ENCODE measurements at regions not wholly inside any gene's neighbourhood (a gene's known extent, or its start where the extent isn't known, plus 50 kb on each side); places are given as distances from the start of the nearest gene placed in this dataset.
"Not testable (repeated sequence)": the region's sequence is repeated elsewhere in the genome, so short reads cannot be mapped to it uniquely, and the experiment has no call there.

DNA sequence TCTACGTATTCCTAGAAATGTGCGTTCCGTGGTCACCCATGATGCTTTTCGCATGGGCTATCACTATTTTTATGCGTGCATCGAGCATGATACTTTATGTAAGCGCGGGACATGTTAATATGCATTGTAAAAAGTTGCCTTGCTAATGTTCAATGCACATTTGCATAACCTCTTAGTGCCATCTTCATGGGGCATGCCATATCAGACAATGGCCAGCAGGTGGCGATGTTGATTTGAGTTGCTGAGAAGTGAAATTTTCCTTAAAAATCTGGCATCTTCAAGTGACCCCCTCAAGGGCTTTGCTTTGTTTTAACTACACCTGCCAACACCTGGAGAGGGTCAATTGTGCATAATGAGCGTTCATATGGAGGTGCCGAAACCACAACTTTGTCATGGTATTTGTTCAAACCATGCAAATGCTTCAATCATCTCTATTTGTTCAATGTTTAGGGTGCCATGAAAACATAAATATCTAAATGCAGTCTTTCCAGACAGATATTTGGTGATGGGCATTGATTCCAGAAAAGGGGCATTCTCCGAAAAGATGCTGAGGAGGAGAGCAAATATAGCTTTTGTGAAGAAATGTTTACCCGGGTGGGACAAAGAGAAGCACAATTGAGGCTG, 833.9 kb upstream of the PRKX start:
- TF ChIP-seq, protein P1, sequence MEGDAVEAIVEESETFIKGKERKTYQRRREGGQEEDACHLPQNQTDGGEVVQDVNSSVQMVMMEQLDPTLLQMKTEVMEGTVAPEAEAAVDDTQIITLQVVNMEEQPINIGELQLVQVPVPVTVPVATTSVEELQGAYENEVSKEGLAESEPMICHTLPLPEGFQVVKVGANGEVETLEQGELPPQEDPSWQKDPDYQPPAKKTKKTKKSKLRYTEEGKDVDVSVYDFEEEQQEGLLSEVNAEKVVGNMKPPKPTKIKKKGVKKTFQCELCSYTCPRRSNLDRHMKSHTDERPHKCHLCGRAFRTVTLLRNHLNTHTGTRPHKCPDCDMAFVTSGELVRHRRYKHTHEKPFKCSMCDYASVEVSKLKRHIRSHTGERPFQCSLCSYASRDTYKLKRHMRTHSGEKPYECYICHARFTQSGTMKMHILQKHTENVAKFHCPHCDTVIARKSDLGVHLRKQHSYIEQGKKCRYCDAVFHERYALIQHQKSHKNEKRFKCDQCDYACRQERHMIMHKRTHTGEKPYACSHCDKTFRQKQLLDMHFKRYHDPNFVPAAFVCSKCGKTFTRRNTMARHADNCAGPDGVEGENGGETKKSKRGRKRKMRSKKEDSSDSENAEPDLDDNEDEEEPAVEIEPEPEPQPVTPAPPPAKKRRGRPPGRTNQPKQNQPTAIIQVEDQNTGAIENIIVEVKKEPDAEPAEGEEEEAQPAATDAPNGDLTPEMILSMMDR (IDR thresholded peaks at IDR 0.05; ENCODE audit: low read depth, low read length): peak; percentile 73
- TF ChIP-seq EZH2phosphoT487 (IDR thresholded peaks at IDR 0.05; ENCODE audit: low read depth): no peak
- no peak overlapping the region for H3K4me3 ChIP-seq (ENCODE audit: low read length)
- no peaks in the 10 kb centered on the region for H4K20me1 ChIP-seq (ENCODE audit: insufficient read depth, low read length)
- H3K4me1 ChIP-seq (ENCODE audit: low read length): no peaks in the 10 kb centered on the region
- H3K79me2 ChIP-seq (ENCODE audit: low read length): no peaks in the 10 kb centered on the region
- no peak overlapping the region for H3K4me2 ChIP-seq (ENCODE audit: low read length)
- no peaks in the 10 kb centered on the region for H3K27me3 ChIP-seq (ENCODE audit: low read depth, low read length)
- H3K36me3 ChIP-seq (replicated peaks; ENCODE audit: low read depth, low read length): no peaks in the 10 kb centered on the region
- H3K9ac ChIP-seq (ENCODE audit: low read length): no peak overlapping the region
- H3K27ac ChIP-seq (ENCODE audit: low read length): no peak overlapping the region
- H2AFZ ChIP-seq (ENCODE audit: low read depth, low read length): no peak overlapping the region
- no peaks in the 10 kb centered on the region for H3K9me3 ChIP-seq (ENCODE audit: insufficient read depth, low read length)

GRCh38 chrX:4546178-4546577, 832.7 kb upstream of the PRKX start:
- not testable (repeated sequence) for H3K4me1 ChIP-seq (ENCODE audit: low read length); H3K9me3 ChIP-seq (ENCODE audit: insufficient read depth, low read length); H4K20me1 ChIP-seq (ENCODE audit: insufficient read depth, low read length); H3K27ac ChIP-seq (ENCODE audit: low read length); H3K27me3 ChIP-seq (ENCODE audit: low read depth, low read length); H3K9ac ChIP-seq (ENCODE audit: low read length); H2AFZ ChIP-seq (ENCODE audit: low read depth, low read length); H3K36me3 ChIP-seq (replicated peaks; ENCODE audit: low read depth, low read length); H3K4me3 ChIP-seq (ENCODE audit: low read length); H3K79me2 ChIP-seq (ENCODE audit: low read length); H3K4me2 ChIP-seq (ENCODE audit: low read length)

GRCh38 chrX:4528247-4528646, 814.8 kb upstream of the PRKX start:
- H3K27me3 ChIP-seq (ENCODE audit: low read depth, low read length): no peaks in the 10 kb centered on the region
- TF ChIP-seq, protein P1 (IDR thresholded peaks at IDR 0.05; ENCODE audit: low read depth, low read length): no peak
- no peak for TF ChIP-seq EZH2phosphoT487 (IDR thresholded peaks at IDR 0.05; ENCODE audit: low read depth)
- no peak overlapping the region for H3K27ac ChIP-seq (ENCODE audit: low read length)
- H4K20me1 ChIP-seq (ENCODE audit: insufficient read depth, low read length): no peaks in the 10 kb centered on the region
- H3K4me2 ChIP-seq (ENCODE audit: low read length): no peak overlapping the region
- no peak overlapping the region for H3K9ac ChIP-seq (ENCODE audit: low read length)
- no peaks in the 10 kb centered on the region for H3K36me3 ChIP-seq (replicated peaks; ENCODE audit: low read depth, low read length)
- no peaks in the 10 kb centered on the region for H3K9me3 ChIP-seq (ENCODE audit: insufficient read depth, low read length)
- no peaks in the 10 kb centered on the region for H3K79me2 ChIP-seq (ENCODE audit: low read length)
- H2AFZ ChIP-seq (ENCODE audit: low read depth, low read length): no peak overlapping the region
- no peak overlapping the region for H3K4me3 ChIP-seq (ENCODE audit: low read length)
- no peaks in the 10 kb centered on the region for H3K4me1 ChIP-seq (ENCODE audit: low read length)

DNA sequence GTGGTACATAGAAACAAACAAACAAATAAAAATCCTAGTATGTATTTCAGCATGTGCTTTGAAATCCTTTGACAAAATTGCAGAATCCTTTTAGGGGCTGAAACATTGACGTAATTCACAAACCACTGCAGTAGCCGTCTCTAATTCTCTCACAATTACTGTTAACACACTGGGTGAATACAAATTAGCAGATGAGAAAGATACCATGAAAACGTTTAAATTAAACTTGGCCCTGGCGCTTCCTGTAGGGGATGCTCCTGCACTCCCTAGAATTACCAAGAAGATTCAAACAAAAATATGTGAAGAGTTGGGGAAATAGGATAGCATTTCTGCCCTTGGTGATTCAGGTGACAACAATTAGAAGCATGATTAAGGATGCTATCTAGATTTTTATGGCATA, 772.5 kb upstream of the PRKX start:
- H2AFZ ChIP-seq (ENCODE audit: low read depth, low read length): no peak overlapping the region
- no peak overlapping the region for H3K9ac ChIP-seq (ENCODE audit: low read length)
- no peaks in the 10 kb centered on the region for H4K20me1 ChIP-seq (ENCODE audit: insufficient read depth, low read length)
- H3K27me3 ChIP-seq (ENCODE audit: low read depth, low read length): no peaks in the 10 kb centered on the region
- H3K4me2 ChIP-seq (ENCODE audit: low read length): no peak overlapping the region
- no peaks in the 10 kb centered on the region for H3K79me2 ChIP-seq (ENCODE audit: low read length)
- H3K4me1 ChIP-seq (ENCODE audit: low read length): no peaks in the 10 kb centered on the region
- H3K9me3 ChIP-seq (ENCODE audit: insufficient read depth, low read length): no peaks in the 10 kb centered on the region
- H3K4me3 ChIP-seq (ENCODE audit: low read length): no peak overlapping the region
- no peaks in the 10 kb centered on the region for H3K36me3 ChIP-seq (replicated peaks; ENCODE audit: low read depth, low read length)
- no peak for TF ChIP-seq EZH2phosphoT487 (IDR thresholded peaks at IDR 0.05; ENCODE audit: low read depth)
- TF ChIP-seq, protein P1 (IDR thresholded peaks at IDR 0.05; ENCODE audit: low read depth, low read length): no peak
- no peak overlapping the region for H3K27ac ChIP-seq (ENCODE audit: low read length)

All from OCI-LY3 (cell line).